ENCODE measurements at regions not wholly inside any gene's neighbourhood (a gene's known extent, or its start where the extent isn't known, plus 50 kb on each side); places are given as distances from the start of the nearest gene placed in this dataset.

DNA sequence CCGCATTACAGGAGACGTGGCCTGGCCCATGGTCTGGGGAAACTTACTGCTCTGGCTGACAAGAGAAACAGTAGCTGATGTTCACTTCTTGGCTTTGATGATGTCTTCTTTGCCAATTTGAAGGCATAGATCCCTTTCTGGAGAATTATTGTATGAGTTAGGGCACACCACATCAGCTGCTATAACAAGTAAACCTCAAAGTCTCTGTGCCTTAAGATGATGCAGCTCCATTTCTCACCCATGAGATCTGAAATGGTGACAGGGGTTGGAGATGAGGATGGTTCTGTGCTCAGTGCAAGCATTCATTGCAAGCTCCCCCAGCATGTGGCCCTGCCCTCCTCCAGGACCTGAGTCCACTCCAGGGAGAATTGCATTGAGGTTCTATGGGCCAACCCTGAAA, 157.4 kb downstream of the IRX5 start:
- no peaks in the 10 kb centered on the region for H3K36me3 Mint-ChIP-seq
- H3K27me3 Mint-ChIP-seq (ENCODE audit: low read depth), result peaks cover 41% of the 10 kb centered on the region
- DNase-seq (ENCODE audit: low spot score in 2 of 2, unreplicated experiment in 2 of 2), result no peak
- TF ChIP-seq, protein P1, sequence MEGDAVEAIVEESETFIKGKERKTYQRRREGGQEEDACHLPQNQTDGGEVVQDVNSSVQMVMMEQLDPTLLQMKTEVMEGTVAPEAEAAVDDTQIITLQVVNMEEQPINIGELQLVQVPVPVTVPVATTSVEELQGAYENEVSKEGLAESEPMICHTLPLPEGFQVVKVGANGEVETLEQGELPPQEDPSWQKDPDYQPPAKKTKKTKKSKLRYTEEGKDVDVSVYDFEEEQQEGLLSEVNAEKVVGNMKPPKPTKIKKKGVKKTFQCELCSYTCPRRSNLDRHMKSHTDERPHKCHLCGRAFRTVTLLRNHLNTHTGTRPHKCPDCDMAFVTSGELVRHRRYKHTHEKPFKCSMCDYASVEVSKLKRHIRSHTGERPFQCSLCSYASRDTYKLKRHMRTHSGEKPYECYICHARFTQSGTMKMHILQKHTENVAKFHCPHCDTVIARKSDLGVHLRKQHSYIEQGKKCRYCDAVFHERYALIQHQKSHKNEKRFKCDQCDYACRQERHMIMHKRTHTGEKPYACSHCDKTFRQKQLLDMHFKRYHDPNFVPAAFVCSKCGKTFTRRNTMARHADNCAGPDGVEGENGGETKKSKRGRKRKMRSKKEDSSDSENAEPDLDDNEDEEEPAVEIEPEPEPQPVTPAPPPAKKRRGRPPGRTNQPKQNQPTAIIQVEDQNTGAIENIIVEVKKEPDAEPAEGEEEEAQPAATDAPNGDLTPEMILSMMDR (IDR thresholded peaks at IDR 0.05; ENCODE audit: unreplicated experiment), result no peak
- H3K27ac Mint-ChIP-seq, result no peak overlapping the region
- no peaks in the 10 kb centered on the region for H3K4me1 Mint-ChIP-seq
- H3K4me3 Mint-ChIP-seq, result no peak overlapping the region
- no peaks in the 10 kb centered on the region for H3K9me3 Mint-ChIP-seq

DNA sequence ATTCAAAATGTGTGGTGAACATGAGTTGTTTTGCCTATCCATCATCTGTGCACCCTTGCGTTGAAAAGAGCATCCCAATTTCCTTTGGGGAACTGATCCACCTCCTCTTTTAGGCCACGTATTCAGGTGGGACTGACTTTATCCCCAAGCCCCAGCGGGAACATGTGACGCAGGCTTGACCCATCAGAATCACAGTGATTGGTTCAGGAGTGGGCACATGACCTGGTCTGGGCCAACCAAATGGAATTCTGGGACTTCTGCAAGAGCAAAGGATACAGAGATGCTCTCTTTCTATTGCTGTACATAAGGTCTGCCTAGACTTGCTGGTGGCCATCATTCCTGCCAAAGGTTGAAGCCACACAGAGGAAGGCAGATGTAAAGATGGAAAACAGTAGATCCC, 158.9 kb downstream of the IRX5 start:
- Mint-ChIP-seq H3K9me3 (peaks cover 5% of the 10 kb centered on the region), H3K4me3 (no peak overlapping the region), H3K4me1 (no peaks in the 10 kb centered on the region), H3K27me3 (ENCODE audit: low read depth) (peaks cover 37% of the 10 kb centered on the region), H3K27ac (no peak overlapping the region), H3K36me3 (no peaks in the 10 kb centered on the region)
- no peak for DNase-seq (ENCODE audit: low spot score in 2 of 2, unreplicated experiment in 2 of 2)
- TF ChIP-seq, protein P1 (IDR thresholded peaks at IDR 0.05; ENCODE audit: unreplicated experiment), result no peak

DNA sequence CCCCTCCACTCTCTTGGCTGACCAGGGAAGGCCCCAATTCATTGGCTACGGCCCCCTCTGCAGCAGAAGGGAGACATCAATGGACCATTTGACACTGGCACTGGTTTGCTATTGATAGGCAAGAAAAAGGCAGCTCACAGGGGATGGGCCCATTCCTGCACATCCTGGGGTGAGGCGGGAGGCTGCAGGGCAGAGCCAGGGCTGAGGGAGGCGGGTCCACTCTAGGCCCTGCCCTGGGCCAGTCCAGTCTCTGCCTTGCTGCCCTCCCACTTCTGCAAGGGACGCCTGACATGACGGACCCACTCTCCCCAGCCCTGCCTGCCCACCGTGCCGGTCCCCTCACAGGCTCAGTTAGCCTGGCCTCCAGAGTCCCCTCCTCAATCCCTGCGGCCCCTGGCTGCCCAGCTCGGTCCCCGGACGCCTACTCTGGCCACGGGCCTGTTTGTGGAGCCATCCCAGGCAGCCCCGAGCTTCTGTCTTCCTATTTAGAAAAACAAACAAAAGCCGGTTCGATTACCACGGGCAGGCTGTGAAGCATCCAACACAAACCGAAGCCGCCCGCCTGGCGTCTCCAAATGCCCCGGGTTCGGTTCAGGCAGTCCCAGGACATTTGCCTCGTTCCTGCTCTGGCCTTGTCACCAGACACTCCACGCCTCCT, 160.7 kb downstream of the IRX5 start:
- H3K4me3 Mint-ChIP-seq, result no peak overlapping the region
- TF ChIP-seq, protein P1 (IDR thresholded peaks at IDR 0.05; ENCODE audit: unreplicated experiment), result no peak
- peaks cover 48% of the 10 kb centered on the region for H3K27me3 Mint-ChIP-seq (ENCODE audit: low read depth)
- H3K27ac Mint-ChIP-seq, result no peak overlapping the region
- DNase-seq (ENCODE audit: low spot score in 2 of 2, unreplicated experiment in 2 of 2), result no peak
- no peaks in the 10 kb centered on the region for H3K4me1 Mint-ChIP-seq
- H3K36me3 Mint-ChIP-seq, result no peaks in the 10 kb centered on the region
- H3K9me3 Mint-ChIP-seq, result peaks cover 6% of the 10 kb centered on the region

DNA sequence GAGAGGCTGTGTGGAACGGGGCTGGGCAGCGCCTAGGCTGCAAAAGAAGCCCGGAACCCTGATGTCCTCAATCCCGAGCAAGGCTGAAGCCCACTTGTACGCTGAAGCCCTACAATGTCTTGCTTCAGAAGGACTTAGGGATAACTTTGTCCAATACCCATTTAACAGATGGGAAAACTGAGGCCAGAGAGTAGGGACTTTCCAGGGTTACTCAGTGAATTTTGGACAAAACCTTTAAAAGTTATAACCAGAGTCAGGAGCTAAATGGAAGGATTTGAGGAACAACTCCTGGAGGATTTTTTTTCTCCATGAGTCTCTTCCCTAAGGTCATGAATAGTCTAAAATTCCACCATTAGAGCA, 161.2 kb downstream of the IRX5 start:
- Mint-ChIP-seq H3K4me3 (no peak overlapping the region), H3K36me3 (no peaks in the 10 kb centered on the region), H3K27ac (no peak overlapping the region), H3K27me3 (ENCODE audit: low read depth) (peaks cover 46% of the 10 kb centered on the region), H3K9me3 (peaks cover 6% of the 10 kb centered on the region), H3K4me1 (no peaks in the 10 kb centered on the region)
- TF ChIP-seq, protein P1 (IDR thresholded peaks at IDR 0.05; ENCODE audit: unreplicated experiment), result no peak
- no peak for DNase-seq (ENCODE audit: low spot score in 2 of 2, unreplicated experiment in 2 of 2)

DNA sequence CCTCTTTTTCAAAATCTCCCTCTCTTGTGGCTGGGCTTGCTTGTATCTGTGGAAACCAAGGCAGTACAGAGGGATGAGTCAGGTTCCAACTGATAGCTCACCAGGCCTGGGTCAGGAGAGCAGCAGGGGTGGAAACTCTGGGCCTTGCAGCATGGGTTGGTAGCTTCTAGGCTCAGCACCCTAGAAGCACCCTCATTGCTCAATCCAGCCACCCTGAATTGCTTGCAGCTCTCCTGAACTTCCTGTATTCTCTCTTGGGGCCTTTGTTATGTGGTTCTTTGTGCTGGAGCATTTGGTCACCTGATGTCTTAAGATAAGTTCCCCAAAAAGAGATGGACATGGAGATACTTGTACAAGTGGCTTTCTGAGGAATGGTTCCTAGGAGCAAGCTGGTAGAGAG, 169.4 kb downstream of the IRX5 start:
- H3K27ac Mint-ChIP-seq, result no peak overlapping the region
- no peak for DNase-seq (ENCODE audit: low spot score in 2 of 2, unreplicated experiment in 2 of 2)
- peaks cover 58% of the 10 kb centered on the region for H3K27me3 Mint-ChIP-seq (ENCODE audit: low read depth)
- H3K4me3 Mint-ChIP-seq, result no peak overlapping the region
- TF ChIP-seq, protein P1 (IDR thresholded peaks at IDR 0.05; ENCODE audit: unreplicated experiment), result no peak
- H3K4me1 Mint-ChIP-seq, result peaks cover 7% of the 10 kb centered on the region
- no peaks in the 10 kb centered on the region for H3K36me3 Mint-ChIP-seq
- H3K9me3 Mint-ChIP-seq, result peaks cover 7% of the 10 kb centered on the region

DNA sequence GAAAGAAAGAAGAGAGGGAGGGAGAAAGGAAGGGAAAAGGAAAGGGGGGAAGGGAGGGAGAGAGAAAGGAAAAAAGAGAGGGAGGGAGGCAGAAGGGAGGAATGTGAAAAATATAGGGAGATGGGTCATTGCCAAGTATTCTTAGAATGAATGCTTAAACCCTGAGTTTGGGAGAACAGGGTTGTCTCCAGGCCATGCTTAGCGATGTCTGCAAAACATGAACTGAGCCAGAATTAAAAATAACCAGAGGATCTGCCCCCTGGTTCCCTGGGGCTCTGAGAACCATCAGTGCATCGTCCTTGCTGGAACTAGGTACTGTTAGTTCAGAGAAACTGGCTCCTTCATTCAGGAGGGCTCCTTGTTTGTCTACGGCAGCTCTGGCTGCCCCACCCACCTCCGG, 170.4 kb downstream of the IRX5 start:
- no peak overlapping the region for H3K27ac Mint-ChIP-seq
- peaks cover 50% of the 10 kb centered on the region for H3K27me3 Mint-ChIP-seq (ENCODE audit: low read depth)
- H3K9me3 Mint-ChIP-seq, result peaks cover 7% of the 10 kb centered on the region

More for the DNA sequence above, 170.4 kb downstream of the IRX5 start:
- H3K4me1 Mint-ChIP-seq, result peaks cover 7% of the 10 kb centered on the region
- H3K4me3 Mint-ChIP-seq, result no peak overlapping the region
- DNase-seq (ENCODE audit: low spot score in 2 of 2, unreplicated experiment in 2 of 2), result no peak
- no peaks in the 10 kb centered on the region for H3K36me3 Mint-ChIP-seq
- TF ChIP-seq, protein P1 (IDR thresholded peaks at IDR 0.05; ENCODE audit: unreplicated experiment), result no peak
